ENCODE measurements at regions not wholly inside any gene's neighbourhood (a gene's known extent, or its start where the extent isn't known, plus 50 kb on each side); places are given as distances from the start of the nearest gene placed in this dataset.

- DNase-seq: no peak
- Histone ChIP-seq H3K27me3 (no peaks in the 10 kb centered on the region), H3K36me3 (replicated peaks in 1 of 2) (no peaks in the 10 kb centered on the region), H3K27ac (no peak overlapping the region), H3K4me3 (no peak overlapping the region), H3K4me1 (replicated peaks in 1 of 2) (no peaks in the 10 kb centered on the region), H3K9me3 (replicated peaks in 1 of 3) (no peaks in the 10 kb centered on the region)
- TF ChIP-seq CTCF (IDR thresholded peaks at IDR 0.05) (no peak), POLR2A (IDR thresholded peaks at IDR 0.05) (no peak)
- intact Hi-C loops (cut with DNase I): no loop called here
Measured at GRCh38 chr4:151517896-151518295, 108.9 kb downstream of the FHIP1A start.

DNA sequence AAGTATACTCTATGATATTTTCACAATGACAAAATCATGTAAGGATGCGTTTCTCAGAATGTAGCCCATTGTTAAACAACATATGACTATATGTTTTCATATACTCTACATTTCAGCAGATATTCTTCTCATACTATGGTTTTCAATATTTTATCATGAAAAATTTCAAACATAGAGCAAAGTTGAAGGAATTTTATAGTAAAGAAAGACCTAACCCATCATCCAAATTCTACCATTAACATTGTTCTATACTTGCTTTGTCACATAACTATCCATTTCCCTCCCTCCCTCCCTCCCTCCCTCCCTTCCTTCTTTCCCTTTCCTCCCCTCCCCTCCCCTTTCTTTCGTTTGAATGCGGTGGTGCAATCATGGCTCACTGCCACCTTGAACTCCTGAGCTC is 109.4 kb downstream of the FHIP1A start:
- TF ChIP-seq POLR2A (IDR thresholded peaks at IDR 0.05) (no peak), CTCF (IDR thresholded peaks at IDR 0.05) (no peak)
- H3K36me3 ChIP-seq (replicated peaks in 1 of 2): no peaks in the 10 kb centered on the region
- 64 to 80% (median 75%) methylated on average over 3 of the region's 3 CpGs for WGBS, 4 donors
- H3K9me3 ChIP-seq (replicated peaks in 1 of 3): no peaks in the 10 kb centered on the region
- DNase-seq: no peak
- intact Hi-C loops (cut with DNase I): no loop called here
- no peak overlapping the region for H3K27ac ChIP-seq
- H3K4me1 ChIP-seq (replicated peaks in 1 of 2): no peaks in the 10 kb centered on the region
- no peak overlapping the region for H3K4me3 ChIP-seq
- no peaks in the 10 kb centered on the region for H3K27me3 ChIP-seq

- intact Hi-C loops (cut with DNase I): no loop called here
- Histone ChIP-seq H3K27ac (no peak overlapping the region), H3K27me3 (no peaks in the 10 kb centered on the region), H3K36me3 (replicated peaks in 1 of 2) (no peaks in the 10 kb centered on the region), H3K4me1 (replicated peaks in 1 of 2) (no peaks in the 10 kb centered on the region), H3K4me3 (no peak overlapping the region), H3K9me3 (replicated peaks in 1 of 3) (no peaks in the 10 kb centered on the region)
- WGBS, 4 donors: 74 to 85% (median 80%) methylated on average over 2 of the region's 2 CpGs
- TF ChIP-seq CTCF (IDR thresholded peaks at IDR 0.05) (no peak), POLR2A (IDR thresholded peaks at IDR 0.05) (no peak)
- no peak for DNase-seq
Measured at GRCh38 chr4:151519728-151520415, 110.9 kb downstream of the FHIP1A start.

DNA sequence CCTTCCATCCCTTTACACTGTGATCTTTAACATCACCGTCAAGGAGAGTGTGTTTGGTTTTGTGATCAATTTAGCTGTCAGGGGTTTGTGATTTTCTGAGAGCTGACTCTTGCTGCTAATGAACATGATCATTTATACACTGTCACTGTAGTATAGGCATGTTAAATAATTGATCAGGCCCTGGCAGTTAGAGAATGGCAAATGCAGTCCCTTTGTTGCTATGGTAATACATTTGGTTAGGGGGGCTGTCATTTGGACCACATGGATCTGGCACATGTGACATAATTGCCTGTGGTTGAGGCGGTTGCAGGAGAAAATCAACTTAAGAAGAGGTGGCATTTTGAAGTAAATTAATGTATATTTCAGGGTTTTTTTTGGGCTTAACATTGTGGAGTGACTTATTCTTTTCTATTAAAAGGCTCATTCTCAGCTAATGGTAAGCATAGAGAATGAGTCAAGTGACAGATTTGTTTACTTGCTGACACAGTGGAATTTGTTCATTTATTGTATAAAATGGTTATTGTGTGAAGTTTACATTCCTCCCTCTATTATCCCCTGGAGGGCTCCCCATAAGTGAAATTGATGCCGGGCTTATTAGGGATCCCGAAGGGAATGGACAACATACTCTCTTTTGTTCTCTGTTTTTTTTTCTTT is 114.0 kb downstream of the FHIP1A start:
- no peak overlapping the region for H3K4me3 ChIP-seq
- 82 to 88% (median 83%) methylated on average over 4 of the region's 4 CpGs for whole genome bisulfite sequencing, 4 donors
- TF ChIP-seq POLR2A (IDR thresholded peaks at IDR 0.05) (no peak), CTCF (IDR thresholded peaks at IDR 0.05) (no peak)

More for the DNA sequence above, 114.0 kb downstream of the FHIP1A start:
- H3K9me3 ChIP-seq (replicated peaks in 1 of 3): no peaks in the 10 kb centered on the region
- intact Hi-C loops (cut with DNase I): no loop called here
- no peak for DNase-seq
- no peaks in the 10 kb centered on the region for H3K27me3 ChIP-seq
- no peak overlapping the region for H3K27ac ChIP-seq
- H3K36me3 ChIP-seq (replicated peaks in 1 of 2): no peaks in the 10 kb centered on the region
- no peaks in the 10 kb centered on the region for H3K4me1 ChIP-seq (replicated peaks in 1 of 2)
